OCI-LY3 (cell line): ENCODE measurements at regions not wholly inside any gene's neighbourhood (a gene's known extent, or its start where the extent isn't known, plus 50 kb on each side); places are given as distances from the start of the nearest gene placed in this dataset.

Experiments
- H2AFZ ChIP-seq: fragments of 200-600, 300-600 bp; shearing (Covaris generic); 2 replicates; pipeline ENCODE4 v1.6.0; 2014; ENCODE audit warnings: antibody characterized with exemption, low read depth, low read length
- H3K27ac ChIP-seq: fragments of 200-600, 300-600 bp; sonication (generic); 2 replicates; pipeline ENCODE4 v1.5.1; 2014; ENCODE audit warnings: mild to moderate bottlenecking, low read length, moderate library complexity, mixed read lengths
- H3K27me3 ChIP-seq: fragments of 200-600, 300-600 bp; sonication (generic); 2 replicates; pipeline ENCODE4 v1.6.1; 2014; ENCODE audit warnings: low read depth, low read length, mixed read lengths
- H3K36me3 ChIP-seq: fragments of 200-600, 300-600 bp; sonication (generic); replicated peaks from 2 replicates; pipeline ENCODE3; 2014; ENCODE audit warnings: low read depth, low read length, mixed read lengths
- H3K4me1 ChIP-seq: fragments of 300-600, 200-600 bp; sonication (generic); 2 replicates; pipeline ENCODE4 v1.6.1; 2014; ENCODE audit warnings: low read length, mixed read lengths
- H3K4me2 ChIP-seq: fragments of 200-600, 300-600 bp; sonication (generic); 2 replicates; pipeline ENCODE4 v1.6.1; 2014; ENCODE audit warnings: low read length, mixed read lengths
- H3K4me3 ChIP-seq: fragments of 300-600, 200-600 bp; sonication (generic); 2 replicates; pipeline ENCODE4 v1.5.1; 2014; ENCODE audit warnings: antibody characterized with exemption, mild to moderate bottlenecking, low read length, moderate library complexity
- H3K79me2 ChIP-seq: fragments of 300-600, 200-600 bp; shearing (Covaris generic); 2 replicates; pipeline ENCODE4 v1.6.1; 2014; ENCODE audit warnings: mild to moderate bottlenecking, low read length, mixed read lengths
- H3K9ac ChIP-seq: fragments of 300-600, 200-600 bp; shearing (Covaris generic); 2 replicates; pipeline ENCODE4 v1.6.0; 2014; ENCODE audit warnings: mild to moderate bottlenecking, low read length, moderate library complexity
- H3K9me3 ChIP-seq: fragments of 200-600, 300-600 bp; shearing (Covaris generic); 2 replicates; pipeline ENCODE4 v1.6.1; 2014; ENCODE audit warnings: low read length, mixed read lengths; ENCODE audit not compliant: insufficient read depth
- H4K20me1 ChIP-seq: fragments of 200-600, 300-600 bp; sonication (generic); 2 replicates; pipeline ENCODE4 v1.6.1; 2016; ENCODE audit warnings: low read length, mixed read lengths; ENCODE audit not compliant: insufficient read depth
- CTCF ChIP-seq: fragments of 200-600, 300-600 bp; sonication (generic); IDR thresholded peaks from 2 replicates; pipeline ENCODE4 v1.5.1; 2014; ENCODE audit warnings: antibody characterized with exemption, low read length, low read depth
- EZH2phosphoT487 ChIP-seq: fragments of 200-600 bp; shearing (Covaris generic); IDR thresholded peaks from 2 replicates; pipeline ENCODE4 v1.6.1; 2018; ENCODE audit warnings: antibody characterized with exemption, mixed run types, low read depth

GRCh38 chr5:174877987-174878386 is 153.6 kb downstream of the MSX2 start:
- Histone ChIP-seq H4K20me1 (no peaks in the 10 kb centered on the region), H3K79me2 (no peaks in the 10 kb centered on the region), H3K27ac (no peak overlapping the region), H3K4me2 (no peak overlapping the region), H3K4me1 (no peaks in the 10 kb centered on the region), H3K27me3 (no peaks in the 10 kb centered on the region; the same call in 1 of the 2 replicates), H3K36me3 (no peaks in the 10 kb centered on the region), H2AFZ (no peak overlapping the region), H3K4me3 (no peak overlapping the region), H3K9ac (no peak overlapping the region), H3K9me3 (no peaks in the 10 kb centered on the region)
- TF ChIP-seq EZH2phosphoT487 (no peak), CTCF (no peak)

GRCh38 chr5:174872271-174872670 is 147.9 kb downstream of the MSX2 start:
- TF ChIP-seq CTCF (no peak), EZH2phosphoT487 (no peak)
- Histone ChIP-seq H3K9ac (no peak overlapping the region), H3K27ac (no peak overlapping the region)

GRCh38 chr5:174852143-174852542 is 127.8 kb downstream of the MSX2 start:
- no peaks in the 10 kb centered on the region for H3K36me3 ChIP-seq
- H3K9me3 ChIP-seq = no peaks in the 10 kb centered on the region
- H3K79me2 ChIP-seq = no peaks in the 10 kb centered on the region
- H3K27ac ChIP-seq = no peak overlapping the region
- H3K27me3 ChIP-seq = peaks cover 4% of the 10 kb centered on the region; the same call in 1 of the 2 replicates
- no peak overlapping the region for H3K9ac ChIP-seq
- no peak overlapping the region for H3K4me2 ChIP-seq
- no peak overlapping the region for H2AFZ ChIP-seq
- H4K20me1 ChIP-seq = no peaks in the 10 kb centered on the region
- no peaks in the 10 kb centered on the region for H3K4me1 ChIP-seq
- TF ChIP-seq EZH2phosphoT487 = no peak
- no peak for TF ChIP-seq CTCF
- no peak overlapping the region for H3K4me3 ChIP-seq

More at GRCh38 chr5:174872271-174872670, 147.9 kb downstream of the MSX2 start:
- H2AFZ ChIP-seq = no peak overlapping the region
- H3K27me3 ChIP-seq = no peaks in the 10 kb centered on the region; the same call in 1 of the 2 replicates
- H3K4me3 ChIP-seq = no peak overlapping the region
- H3K36me3 ChIP-seq = no peaks in the 10 kb centered on the region
- H3K9me3 ChIP-seq = no peaks in the 10 kb centered on the region
- no peaks in the 10 kb centered on the region for H3K79me2 ChIP-seq
- H3K4me1 ChIP-seq = no peaks in the 10 kb centered on the region
- H3K4me2 ChIP-seq = no peak overlapping the region
- no peaks in the 10 kb centered on the region for H4K20me1 ChIP-seq

GRCh38 chr5:174850565-174851169 is 126.3 kb downstream of the MSX2 start:
- Histone ChIP-seq H3K27ac (no peak overlapping the region), H3K4me1 (no peaks in the 10 kb centered on the region), H3K9me3 (no peaks in the 10 kb centered on the region), H3K4me3 (no peak overlapping the region), H3K36me3 (no peaks in the 10 kb centered on the region), H2AFZ (no peak overlapping the region), H3K9ac (no peak overlapping the region), H4K20me1 (no peaks in the 10 kb centered on the region), H3K4me2 (no peak overlapping the region), H3K79me2 (no peaks in the 10 kb centered on the region), H3K27me3 (peaks cover 4% of the 10 kb centered on the region; the same call in 1 of the 2 replicates)
- no peak for TF ChIP-seq EZH2phosphoT487
- no peak for TF ChIP-seq CTCF
